HK-2 (cell line): ENCODE measurements at regions not wholly inside any gene's neighbourhood (a gene's known extent, or its start where the extent isn't known, plus 50 kb on each side); places are given as distances from the start of the nearest gene placed in this dataset.

Experiments used
- DNase-seq: peaks from one replicate; pipeline ENCODE4 v3.0.0-alpha.2; 2018; ENCODE audit not compliant: unreplicated experiment

DNA sequence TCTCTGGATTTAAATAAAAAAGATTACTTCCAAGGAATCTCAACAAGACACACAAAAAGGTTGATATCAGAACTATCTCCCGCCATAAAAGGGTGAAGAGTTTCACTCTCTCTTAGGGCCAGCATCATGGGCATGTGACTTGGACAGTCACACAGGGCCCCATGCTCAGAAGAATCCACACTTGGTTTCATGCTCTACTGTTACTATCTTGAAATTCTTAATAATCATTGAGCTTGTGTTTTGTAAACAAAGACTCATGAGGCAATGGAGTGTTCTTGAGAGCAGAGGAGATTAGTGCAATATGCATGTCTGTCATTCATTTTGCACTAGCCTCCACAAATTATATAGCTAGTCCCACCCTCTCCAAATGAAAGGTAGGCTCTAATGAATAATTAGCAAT lies 58.4 kb downstream of the HMHB1 start:
- no peak for DNase-seq

DNA sequence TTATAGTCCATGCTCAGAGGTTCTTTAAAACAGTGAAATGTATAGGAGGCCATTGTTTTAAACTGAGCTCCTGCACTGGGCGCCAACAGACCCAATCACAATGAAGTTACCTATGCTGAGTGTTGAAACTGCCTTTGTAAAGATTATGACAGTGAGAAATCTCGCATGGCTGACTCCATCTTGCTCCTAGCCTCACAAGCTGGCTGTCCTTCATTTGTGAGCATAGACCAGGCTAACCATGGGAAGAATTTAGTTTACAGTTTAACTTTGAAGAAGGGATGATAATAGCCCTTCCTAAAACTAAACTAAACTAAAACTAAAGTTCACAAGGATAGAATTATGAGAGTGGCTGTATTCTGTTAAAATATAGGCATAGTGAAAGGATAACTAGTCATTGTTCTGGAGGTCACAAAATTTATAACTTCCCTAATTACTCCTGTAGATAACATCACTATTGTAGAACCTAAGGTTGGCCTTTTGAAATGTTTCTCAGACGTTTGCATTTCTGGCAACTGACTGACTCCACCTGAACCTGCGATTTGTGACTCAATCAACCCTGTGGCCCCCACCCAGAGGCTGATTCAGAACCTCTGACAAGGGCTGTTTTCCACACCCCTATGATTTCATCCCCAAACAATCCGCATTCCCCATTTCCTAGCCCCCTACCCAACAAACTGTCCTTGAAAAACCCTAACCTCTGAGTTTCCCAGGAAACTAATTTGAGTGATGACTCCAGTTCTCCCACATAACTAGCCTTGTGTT lies 59.1 kb downstream of the HMHB1 start:
- peak; percentile 50 for DNase-seq

DNA sequence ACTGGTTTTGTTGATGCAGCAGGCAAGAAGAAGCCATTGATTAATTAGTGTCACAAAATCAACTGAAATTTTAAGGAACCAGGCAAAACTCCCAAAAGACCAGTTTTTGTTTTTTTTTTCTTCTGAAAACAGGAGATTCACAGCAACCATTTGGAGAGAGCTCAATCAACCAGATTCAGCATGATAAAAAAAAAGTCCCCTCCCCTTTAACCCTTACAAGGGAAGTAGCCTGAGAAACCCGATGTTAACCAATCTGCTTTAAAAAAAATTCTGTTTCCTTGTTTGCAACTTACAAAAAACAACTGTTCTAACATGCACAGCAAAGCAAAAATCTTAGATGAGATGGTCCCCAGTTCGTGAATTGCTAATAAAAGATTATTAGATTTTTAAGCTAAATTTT lies 59.7 kb downstream of the HMHB1 start:
- DNase-seq, result no peak

DNA sequence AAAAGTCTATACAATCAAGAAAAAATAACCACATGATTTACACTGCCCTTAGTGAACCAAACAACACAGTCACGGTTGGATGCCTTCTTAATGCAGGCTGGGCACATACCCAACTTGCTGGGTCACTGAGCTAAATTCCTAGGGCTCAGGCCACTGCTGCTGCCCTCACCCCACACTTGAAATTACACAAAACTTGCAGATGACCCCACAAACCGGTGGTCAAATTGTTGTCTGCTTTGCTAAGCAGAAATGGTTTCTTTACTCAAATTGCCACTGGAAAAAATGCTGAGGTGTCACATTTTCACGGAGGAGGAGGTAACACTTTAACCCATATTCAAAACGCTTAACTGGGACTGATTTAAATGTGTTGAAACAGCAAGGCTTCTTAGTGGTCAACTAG lies 62.4 kb downstream of the HMHB1 start:
- peak; percentile 26 for DNase-seq

DNA sequence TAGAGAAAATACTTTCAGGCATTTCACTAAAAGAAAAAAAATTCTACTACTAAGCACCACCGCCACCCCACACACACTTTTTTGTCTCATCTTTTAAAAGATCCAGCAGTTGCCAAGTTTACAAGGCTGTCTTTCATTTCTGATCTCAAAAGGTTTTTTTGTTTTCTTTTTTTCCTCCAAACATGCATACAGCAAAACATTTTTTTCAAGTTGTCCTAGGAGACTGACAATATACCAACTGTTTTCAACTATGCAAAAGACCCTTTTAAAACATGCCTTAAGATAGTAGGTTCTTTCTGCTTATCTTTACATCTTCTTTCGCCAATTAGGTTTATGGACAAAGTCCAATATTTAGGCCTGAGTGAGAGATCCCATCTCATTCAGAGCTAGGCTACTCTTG lies 65.2 kb downstream of the HMHB1 start:
- no peak for DNase-seq

DNA sequence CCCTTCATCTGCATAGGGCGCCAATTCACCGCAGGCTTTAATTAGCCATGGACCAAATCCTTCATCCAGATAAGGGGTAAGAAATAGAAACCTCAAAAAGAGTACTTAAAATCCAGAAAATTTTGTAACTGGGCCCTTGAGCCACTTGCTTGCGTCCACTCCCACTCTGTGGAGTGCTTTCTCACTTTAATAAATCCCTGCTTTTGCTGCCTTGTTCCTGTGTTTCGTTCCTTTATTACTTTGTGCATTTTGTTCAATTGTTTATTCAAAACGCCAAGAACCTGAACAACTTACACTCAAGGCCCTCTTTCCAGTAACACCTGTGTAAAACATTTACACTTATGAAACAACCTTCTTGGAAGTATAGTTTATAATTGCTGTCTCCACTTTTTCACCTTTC lies 66.5 kb downstream of the HMHB1 start:
- DNase-seq, result no peak

DNA sequence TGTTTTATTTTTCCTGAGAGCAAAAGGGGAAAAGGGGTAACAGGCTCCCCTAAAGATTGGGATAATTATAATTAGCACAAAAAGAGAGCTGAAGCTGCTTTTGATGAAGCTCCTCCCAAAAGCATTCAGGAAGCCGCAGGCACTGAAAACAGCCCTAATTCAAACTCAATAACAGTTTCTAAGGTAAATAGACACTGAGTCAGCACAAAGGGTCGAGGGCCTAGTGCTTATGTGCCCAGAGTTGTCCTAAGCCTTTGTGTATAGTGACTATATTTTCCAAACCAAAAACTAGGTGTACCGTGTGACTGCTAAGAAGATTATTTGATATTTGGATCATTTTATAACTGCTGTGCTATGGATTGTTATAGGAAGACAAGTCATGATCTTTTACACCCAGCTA lies 67.7 kb downstream of the HMHB1 start:
- DNase-seq, result no peak

DNA sequence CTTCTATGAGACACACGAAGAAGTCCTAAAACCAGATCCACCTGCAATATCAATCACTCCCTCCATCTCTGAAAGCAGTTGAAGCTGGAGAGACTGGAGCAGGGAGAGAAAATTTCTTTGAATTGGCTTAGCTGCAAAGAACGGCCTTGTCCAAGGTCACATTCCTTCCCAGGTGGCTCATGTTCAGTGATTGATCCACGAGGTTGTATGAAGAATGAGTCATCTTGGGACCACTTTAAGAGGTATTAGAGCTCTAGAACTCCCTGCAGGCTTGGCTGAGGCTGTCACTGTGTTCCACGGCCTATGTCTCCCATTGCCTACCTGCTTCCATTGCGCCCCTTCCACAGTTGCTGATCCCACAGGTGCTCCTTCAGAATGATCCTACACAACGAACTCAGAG lies 68.2 kb downstream of the HMHB1 start:
- DNase-seq, result no peak

DNA sequence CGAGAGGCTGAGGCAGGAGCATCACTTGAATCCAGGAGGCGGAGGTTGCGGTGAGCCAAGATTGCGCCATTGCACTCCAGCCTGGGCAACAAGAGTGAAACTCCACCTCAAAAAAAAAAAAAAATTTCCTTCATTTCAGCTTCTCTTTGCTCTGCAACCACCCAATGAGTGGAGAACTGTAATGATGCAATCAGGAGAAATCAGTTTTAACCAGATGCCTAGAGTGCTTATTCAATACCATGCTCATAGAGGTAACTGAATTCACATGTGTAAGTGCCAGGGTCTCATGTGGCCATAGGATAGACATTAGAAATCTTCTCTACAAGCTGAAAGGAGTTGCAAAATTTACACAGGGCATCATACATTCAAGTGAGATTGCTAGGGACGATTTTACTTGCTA lies 70.6 kb downstream of the HMHB1 start:
- DNase-seq, result no peak

DNA sequence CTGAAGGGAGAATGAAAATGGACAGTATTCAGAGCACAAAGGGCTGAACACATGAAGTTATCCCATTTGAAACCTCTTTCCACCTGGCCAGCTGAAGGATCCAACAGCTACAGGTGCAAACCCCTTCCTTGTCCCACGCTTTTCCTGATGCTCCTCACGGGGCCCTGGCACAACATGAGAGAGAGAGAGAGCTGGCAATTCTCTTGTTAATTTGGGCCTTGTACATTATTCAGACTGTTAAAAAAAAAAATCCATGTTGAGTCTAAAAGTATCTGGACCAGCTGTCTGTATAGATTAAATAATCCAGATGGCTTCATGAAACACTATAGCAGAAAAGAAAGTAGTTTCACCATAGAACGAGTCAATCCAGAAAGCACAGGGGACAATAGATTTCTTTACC lies 74.1 kb downstream of the HMHB1 start:
- no peak for DNase-seq

DNA sequence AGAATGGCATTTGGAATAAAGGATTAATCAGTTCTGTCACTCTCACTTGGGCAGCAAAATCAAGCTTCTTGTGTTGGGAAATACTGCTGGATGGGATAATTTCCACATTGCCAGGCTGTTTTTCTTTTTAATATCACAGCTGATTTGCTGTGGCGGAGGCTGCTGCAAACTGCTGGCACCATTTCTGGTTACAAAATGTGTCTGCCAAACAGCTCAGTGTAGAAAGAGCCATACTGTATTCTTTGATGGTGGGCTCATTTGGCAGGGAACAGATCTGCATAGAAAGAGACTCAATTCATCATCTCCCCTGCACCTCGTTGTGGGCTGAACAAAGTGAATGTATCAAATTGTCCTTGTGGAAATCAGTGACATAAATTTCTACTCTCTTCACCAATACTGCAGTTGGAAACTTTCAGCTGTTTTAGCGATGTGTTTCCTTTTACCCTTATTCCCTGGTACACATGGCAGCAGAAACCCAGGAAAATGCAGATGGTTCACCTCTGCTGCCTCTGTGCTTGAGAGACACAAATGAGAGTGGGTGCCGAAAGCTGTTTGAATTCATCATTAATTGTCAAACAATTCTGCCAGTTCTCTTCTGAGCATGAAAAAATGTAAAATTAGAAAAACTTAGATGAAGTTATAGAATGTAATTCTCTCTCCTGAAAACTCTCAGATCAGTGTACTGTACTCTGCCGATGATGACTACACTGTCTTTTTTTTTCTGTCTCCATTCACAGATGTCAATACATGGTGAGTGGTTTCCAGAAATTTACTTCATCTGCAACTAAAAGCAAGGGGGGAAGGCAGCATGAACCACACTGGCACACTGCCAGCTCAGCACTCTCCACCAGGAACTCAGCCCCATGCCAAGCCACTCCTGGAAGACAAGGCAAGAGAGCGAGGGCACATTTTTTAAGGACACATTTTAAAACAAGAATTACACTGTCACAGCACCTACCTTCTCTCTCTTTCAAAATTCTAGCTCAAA lies 75.0 kb downstream of the HMHB1 start:
- DNase-seq, result peak; percentile 58

DNA sequence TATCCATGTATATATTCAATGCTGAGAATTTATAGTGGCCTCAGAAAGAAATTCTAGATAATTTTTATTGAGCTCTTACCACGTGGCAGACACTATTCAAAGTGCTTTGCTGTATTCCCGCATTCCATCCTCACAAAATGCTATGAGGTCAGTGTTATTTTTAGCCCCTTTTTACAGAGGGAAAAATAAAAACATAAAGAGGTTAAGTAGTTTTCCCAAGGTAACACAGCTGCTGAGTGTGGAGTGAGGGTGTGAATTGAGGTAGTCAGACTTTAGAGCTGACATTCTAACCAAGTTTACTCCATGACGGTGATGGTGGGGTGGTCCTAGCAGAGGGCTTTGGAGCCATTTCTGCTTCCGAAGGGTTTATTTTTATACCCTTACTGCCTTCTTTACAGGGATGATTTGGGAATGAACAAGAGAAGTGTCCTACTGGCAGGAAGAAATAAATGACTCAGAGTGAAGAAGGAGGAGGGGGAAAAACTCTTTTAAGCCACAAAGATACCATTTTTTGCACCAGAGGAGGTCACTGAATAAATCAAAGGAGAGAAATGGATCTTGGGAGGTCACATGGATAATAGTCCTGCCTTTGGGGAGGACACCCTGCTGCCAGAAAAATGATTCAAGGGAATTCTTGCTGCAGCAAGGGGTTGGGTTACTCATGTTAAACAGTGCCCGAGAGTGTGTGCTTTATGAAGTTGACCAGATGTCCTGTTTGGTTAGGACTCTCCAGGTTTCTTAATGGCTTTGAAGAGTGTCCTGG lies 76.1 kb downstream of the HMHB1 start:
- no peak for DNase-seq

DNA sequence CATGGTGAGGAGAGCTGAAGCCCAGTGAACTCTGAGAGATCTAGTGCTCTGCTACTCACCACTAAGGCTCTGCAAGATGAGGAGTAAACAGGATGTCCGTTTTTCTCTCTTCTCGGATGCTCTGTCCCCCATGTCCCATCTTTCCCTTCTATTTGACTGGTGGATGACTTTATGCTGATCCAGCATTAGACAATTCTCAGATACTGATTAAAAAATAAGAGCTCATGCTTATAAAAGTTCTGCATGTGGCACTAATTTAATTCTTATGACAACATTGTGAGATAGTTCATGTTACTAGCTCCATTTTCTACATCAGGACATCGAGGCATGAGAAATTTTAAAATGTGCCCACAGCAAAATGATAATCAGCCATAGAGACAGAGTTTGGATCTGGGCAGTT lies 77.0 kb downstream of the HMHB1 start:
- no peak for DNase-seq

DNA sequence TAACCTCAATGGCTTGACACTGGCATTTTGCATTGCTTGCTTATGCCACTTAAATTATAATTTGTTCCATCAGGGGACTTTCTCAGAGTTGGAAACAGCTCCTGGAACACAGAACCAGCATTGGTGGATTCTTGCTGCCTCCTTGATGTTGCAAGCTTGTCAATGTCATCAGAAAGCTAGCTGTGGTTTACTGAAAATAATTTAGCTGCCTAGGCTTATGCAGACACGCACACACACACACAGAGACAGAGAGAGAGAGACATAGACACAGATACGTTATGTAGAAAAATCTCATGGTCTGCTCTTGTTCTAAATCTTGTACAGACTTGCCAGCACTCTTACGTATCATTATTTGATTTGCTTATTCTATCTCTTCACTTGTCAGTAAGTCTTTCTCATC lies 78.0 kb downstream of the HMHB1 start:
- DNase-seq, result no peak

DNA sequence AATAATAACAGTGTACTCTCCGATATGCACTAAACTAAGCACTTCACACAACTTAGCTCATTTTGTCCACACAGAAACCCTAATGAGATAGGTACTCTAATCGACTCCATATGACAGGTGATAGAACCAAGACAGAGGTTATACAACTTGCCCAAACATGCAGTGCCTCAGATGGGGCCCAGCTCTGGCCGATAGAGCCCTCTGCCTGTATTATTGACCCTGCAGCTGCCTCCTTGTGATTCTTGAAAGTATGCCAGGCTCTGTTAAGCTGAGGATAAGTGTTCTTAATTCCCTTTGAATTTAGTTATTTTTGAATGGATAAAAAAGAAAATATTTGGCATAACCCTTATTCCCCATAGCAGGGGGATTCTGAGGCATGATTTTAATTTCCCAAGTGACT lies 78.5 kb downstream of the HMHB1 start:
- DNase-seq, result no peak

DNA sequence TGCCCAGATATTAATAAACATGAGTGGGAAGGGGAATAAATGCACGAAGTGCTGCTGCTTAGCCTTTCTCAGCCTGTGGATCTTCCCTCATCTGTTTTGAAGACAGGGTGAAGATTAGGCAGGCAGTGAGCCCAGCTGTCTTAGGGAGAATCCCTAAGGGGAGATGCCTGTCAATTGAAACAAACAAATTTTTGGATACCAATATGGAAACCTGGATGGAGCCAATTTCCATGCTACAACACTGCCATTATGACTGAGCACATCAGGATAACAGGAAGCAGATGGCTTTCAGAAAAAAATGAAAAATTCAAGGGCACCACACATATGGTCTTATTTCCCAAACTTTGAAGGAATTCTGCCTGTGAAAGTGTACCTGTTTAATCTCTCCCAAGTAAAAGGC lies 80.3 kb downstream of the HMHB1 start:
- no peak for DNase-seq

DNA sequence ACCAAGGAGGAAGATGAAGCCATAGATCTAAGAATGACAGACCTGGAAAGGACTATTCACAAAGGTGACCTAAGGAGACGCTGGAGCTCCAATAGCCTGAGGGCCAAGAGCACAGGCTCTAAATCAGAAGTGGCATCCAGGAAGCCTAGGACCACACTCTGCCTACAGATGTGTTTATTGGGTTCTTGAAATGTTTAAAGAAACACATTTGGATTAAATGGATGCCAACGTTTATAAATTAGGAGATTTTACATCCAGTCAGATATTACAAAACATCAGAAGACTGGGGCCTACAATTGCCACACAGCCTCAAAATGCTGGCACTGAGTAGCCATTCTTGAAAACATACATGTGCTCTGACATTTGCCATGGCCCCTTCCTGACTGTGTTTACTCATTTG lies 80.9 kb downstream of the HMHB1 start:
- no peak for DNase-seq

DNA sequence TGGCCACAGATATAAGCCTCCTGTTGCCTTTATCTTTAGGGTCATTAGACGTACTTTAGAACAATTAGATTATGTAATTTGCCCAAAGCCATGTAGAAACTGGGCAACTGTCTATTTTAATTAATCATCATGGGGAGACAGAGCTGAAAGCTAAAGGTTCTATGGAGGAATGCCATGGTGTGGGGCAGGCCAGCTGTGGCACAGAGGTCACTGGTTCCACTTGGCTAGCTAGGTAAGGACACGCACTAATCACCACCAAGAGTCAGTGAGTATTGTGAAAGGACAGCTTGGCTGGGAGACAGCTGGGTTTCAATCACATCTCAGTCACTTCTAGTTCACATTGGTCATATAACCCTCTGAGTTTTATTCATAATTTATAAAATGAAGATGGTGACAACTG lies 81.7 kb downstream of the HMHB1 start:
- no peak for DNase-seq

DNA sequence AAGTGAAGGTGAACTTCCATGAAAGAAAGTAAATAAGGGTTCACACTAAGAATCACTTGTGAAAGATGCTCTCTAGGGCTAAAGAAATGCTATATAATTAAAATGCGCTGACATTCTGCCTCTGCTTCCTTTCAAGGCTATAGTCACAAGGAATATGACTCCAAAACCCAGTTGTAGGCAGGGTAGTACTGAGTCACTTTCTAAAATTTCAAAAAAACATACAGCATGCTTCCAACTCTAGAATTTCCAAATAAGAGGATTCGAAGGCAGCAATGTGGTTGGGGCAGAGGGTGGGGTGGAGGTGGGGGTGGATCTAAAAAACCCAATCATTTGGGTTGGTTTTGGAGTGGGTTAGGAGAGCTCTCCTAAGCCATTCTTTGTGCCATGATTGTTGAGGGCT lies 84.6 kb downstream of the HMHB1 start:
- no peak for DNase-seq

DNA sequence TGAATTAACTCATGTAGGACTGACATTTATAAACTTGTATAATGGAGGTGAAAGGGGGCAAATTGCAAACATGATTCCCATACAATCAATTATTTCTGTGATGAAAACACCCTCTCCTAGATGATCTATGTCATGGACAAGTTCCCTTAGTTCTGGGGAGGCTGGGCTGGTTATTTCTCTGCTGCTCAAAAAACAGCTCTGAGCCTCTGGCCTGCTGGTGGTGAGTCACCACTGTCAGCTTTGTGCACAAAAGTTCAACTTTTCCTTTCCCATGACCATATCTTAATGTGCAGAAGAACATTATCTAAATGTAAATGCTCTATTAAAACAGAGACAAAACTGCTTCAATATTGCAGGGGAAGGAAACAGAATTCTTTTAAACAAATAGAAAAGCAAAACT lies 85.0 kb downstream of the HMHB1 start:
- no peak for DNase-seq

DNA sequence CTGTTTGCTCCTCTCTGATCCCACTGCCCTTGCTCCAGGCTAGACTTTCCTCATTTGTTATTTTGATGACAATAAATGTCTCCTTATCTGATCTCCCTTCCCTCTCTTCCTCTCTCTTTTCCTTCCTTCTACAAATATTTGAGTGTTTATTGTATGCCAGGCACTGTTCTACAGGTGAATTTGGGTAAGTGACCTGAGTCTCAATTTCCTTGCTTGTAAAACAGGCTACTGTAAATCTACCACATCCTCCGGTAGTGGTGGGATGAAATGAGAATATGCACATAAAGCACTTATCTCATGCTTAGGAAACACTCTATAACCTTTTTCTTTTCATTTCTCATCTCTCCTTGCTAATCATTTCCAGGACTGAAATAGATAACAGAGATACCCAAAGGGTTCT lies 86.4 kb downstream of the HMHB1 start:
- no peak for DNase-seq

DNA sequence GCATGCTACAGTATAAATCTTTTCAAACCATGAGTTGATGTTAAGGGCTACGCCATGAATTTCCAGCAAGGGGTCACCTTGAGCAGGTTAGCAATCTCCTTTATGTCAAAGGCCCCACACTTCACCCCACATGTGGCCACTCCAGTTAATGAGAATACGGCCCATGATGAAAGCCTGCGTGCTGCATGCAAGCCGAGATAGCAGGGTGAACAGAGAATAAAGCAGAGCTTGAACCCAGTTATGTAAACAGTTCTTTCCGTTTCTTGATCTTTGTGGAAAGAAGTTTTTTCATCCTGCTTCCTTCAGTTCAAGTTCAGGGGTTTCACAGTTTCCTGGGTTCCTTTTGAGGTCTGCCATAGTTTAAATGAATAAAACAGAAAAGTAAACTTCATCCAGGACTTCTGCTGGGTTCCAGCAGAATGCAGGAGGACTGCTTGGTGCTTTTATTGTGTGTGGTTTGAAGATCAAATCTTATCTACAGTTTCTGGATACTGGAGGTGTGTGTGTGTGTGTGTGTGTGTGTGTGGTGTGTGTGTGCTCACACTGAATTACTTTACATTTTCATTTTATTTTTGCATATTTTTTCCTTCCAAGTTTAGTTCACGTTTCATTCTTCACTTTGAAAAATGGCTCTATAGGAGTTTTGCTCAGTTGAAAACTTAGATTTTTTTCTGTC lies 87.1 kb downstream of the HMHB1 start:
- DNase-seq, result no peak
